ENCODE measurements at regions not wholly inside any gene's neighbourhood (a gene's known extent, or its start where the extent isn't known, plus 50 kb on each side); places are given as distances from the start of the nearest gene placed in this dataset.

GRCh38 chr13:80171096-80171495, 169.8 kb downstream of the SPRY2 start:
- DNase-seq (ENCODE audit: low read depth, low spot score) (no peak), FAIRE-seq (no peak)
- no peak for TF ChIP-seq EZH2 (IDR thresholded peaks at IDR 0.05; ENCODE audit: low read length)
- TF ChIP-seq CTCF (optimal IDR thresholded peaks at IDR 0.05 in 1 of 3, IDR thresholded peaks at IDR 0.05 in 1 of 3, conservative IDR thresholded peaks at IDR 0.05 in 1 of 3; ENCODE audit: extremely low read depth in 1 of 3, insufficient read depth in 2 of 3, low read length in 3 of 3): no peak
- H3K4me1 ChIP-seq (ENCODE audit: control insufficient read depth, extremely low read depth, insufficient read depth, low read length): no peaks in the 10 kb centered on the region
- H3K36me3 ChIP-seq (ENCODE audit: control insufficient read depth in 2 of 2, extremely low read depth in 1 of 2, insufficient read depth in 2 of 2, low read length in 2 of 2): no peaks in the 10 kb centered on the region
- no peak overlapping the region for H2AFZ ChIP-seq (ENCODE audit: control insufficient read depth, low read length)
- no peak overlapping the region for H3K9ac ChIP-seq (ENCODE audit: control insufficient read depth, extremely low read depth, insufficient read depth, low read length)
- H3K9me1 ChIP-seq (ENCODE audit: control insufficient read depth, extremely low read depth, insufficient read depth, low read length): no peaks in the 10 kb centered on the region
- no peak overlapping the region for H3K4me3 ChIP-seq (ENCODE audit: control insufficient read depth in 2 of 3, extremely low read depth in 1 of 3, insufficient read depth in 2 of 3, low read depth in 1 of 3, low read length in 3 of 3)
- H3K27ac ChIP-seq (ENCODE audit: control insufficient read depth, insufficient read depth, low read length): no peak overlapping the region
- no peaks in the 10 kb centered on the region for H3K79me2 ChIP-seq (ENCODE audit: control insufficient read depth, insufficient read depth, low read length)
- H3K9me3 ChIP-seq (ENCODE audit: control insufficient read depth, low read depth, low read length): no peaks in the 10 kb centered on the region
- H3K4me2 ChIP-seq (ENCODE audit: control insufficient read depth, extremely low read depth, insufficient read depth, low read depth, low read length): no peak overlapping the region
- dilution Hi-C loops (cut with MboI; ENCODE audit: extremely low pct_ligation_motif_present, low sequenced_read_pairs): no loop called here
- H3K27me3 ChIP-seq (ENCODE audit: control insufficient read depth, extremely low read depth, insufficient read depth, low read length): no peaks in the 10 kb centered on the region
- no peaks in the 10 kb centered on the region for H4K20me1 ChIP-seq (ENCODE audit: control insufficient read depth, extremely low read depth, insufficient read depth, low read length)

GRCh38 chr13:80168089-80168850, 172.7 kb downstream of the SPRY2 start:
- no peaks in the 10 kb centered on the region for H4K20me1 ChIP-seq (ENCODE audit: control insufficient read depth, extremely low read depth, insufficient read depth, low read length)
- DNase-seq (ENCODE audit: low read depth, low spot score) (no peak), FAIRE-seq (no peak)
- H3K4me1 ChIP-seq (ENCODE audit: control insufficient read depth, extremely low read depth, insufficient read depth, low read length): no peaks in the 10 kb centered on the region
- H3K36me3 ChIP-seq (ENCODE audit: control insufficient read depth in 2 of 2, extremely low read depth in 1 of 2, insufficient read depth in 2 of 2, low read length in 2 of 2): no peaks in the 10 kb centered on the region
- H3K27me3 ChIP-seq (ENCODE audit: control insufficient read depth, extremely low read depth, insufficient read depth, low read length): no peaks in the 10 kb centered on the region
- H3K9ac ChIP-seq (ENCODE audit: control insufficient read depth, extremely low read depth, insufficient read depth, low read length): no peak overlapping the region
- H3K4me3 ChIP-seq (ENCODE audit: control insufficient read depth in 2 of 3, extremely low read depth in 1 of 3, insufficient read depth in 2 of 3, low read depth in 1 of 3, low read length in 3 of 3): no peak overlapping the region
- TF ChIP-seq CTCF (optimal IDR thresholded peaks at IDR 0.05 in 1 of 3, IDR thresholded peaks at IDR 0.05 in 1 of 3, conservative IDR thresholded peaks at IDR 0.05 in 1 of 3; ENCODE audit: extremely low read depth in 1 of 3, insufficient read depth in 2 of 3, low read length in 3 of 3) (no peak), EZH2 (IDR thresholded peaks at IDR 0.05; ENCODE audit: low read length) (no peak)
- H3K9me3 ChIP-seq (ENCODE audit: control insufficient read depth, low read depth, low read length): no peaks in the 10 kb centered on the region
- no peaks in the 10 kb centered on the region for H3K9me1 ChIP-seq (ENCODE audit: control insufficient read depth, extremely low read depth, insufficient read depth, low read length)
- dilution Hi-C loops (cut with MboI; ENCODE audit: extremely low pct_ligation_motif_present, low sequenced_read_pairs): no loop called here
- no peak overlapping the region for H3K4me2 ChIP-seq (ENCODE audit: control insufficient read depth, extremely low read depth, insufficient read depth, low read depth, low read length)
- no peak overlapping the region for H3K27ac ChIP-seq (ENCODE audit: control insufficient read depth, insufficient read depth, low read length)
- no peaks in the 10 kb centered on the region for H3K79me2 ChIP-seq (ENCODE audit: control insufficient read depth, insufficient read depth, low read length)
- no peak overlapping the region for H2AFZ ChIP-seq (ENCODE audit: control insufficient read depth, low read length)

Data from keratinocyte (primary cell).